Tibial nerve (tissue), 4 donors: ENCODE measurements at regions not wholly inside any gene's neighbourhood (a gene's known extent, or its start where the extent isn't known, plus 50 kb on each side); places are given as distances from the start of the nearest gene placed in this dataset.

ENCODE experiments used
- DNase-seq, 2 donors: peaks; one replicate each; pipeline ENCODE4 v3.0.0-alpha.2; 2019; ENCODE audit warnings: low spot score in 2 of 2
- H3K27ac ChIP-seq, 4 donors: fragments of 200-600 bp; sonication (generic) in 3 of 4; one replicate each; pipeline ENCODE4 v1.5.1; 2017 to 2019; ENCODE audit warnings: mild to moderate bottlenecking in 1 of 4
- H3K27me3 ChIP-seq, 2 donors: fragments of 200-600 bp; sonication (generic) in 1 of 2; one replicate each; pipeline versions ENCODE4 v1.5.1 to v1.6.0; 2017 to 2019
- H3K36me3 ChIP-seq, 3 donors: fragments of 200-600 bp; sonication (generic); one replicate each; pipeline ENCODE4 v1.5.1; 2018 to 2019
- H3K4me1 ChIP-seq, 4 donors: fragments of 200-600 bp; sonication (generic) in 3 of 4; one replicate each; pipeline ENCODE4 v1.5.1; 2017 to 2019
- H3K4me3 ChIP-seq, 4 donors: fragments of 200-600 bp; sonication (generic) in 3 of 4; one replicate each; pipeline ENCODE4 v1.5.1; 2017 to 2019; ENCODE audit warnings: mild to moderate bottlenecking in 1 of 4, moderate library complexity in 1 of 4
- H3K9me3 ChIP-seq, 4 donors: fragments of 200-600 bp; sonication (generic) in 3 of 4; one replicate each; pipeline ENCODE4 v1.5.1; 2017 to 2019
- EP300 ChIP-seq, 2 donors: sonication (generic); formaldehyde crosslinking; IDR thresholded peaks; one replicate each; pipeline ENCODE4 v1.6.1; 2017; ENCODE audit warnings: antibody characterized with exemption in 2 of 2, mild to moderate bottlenecking in 1 of 2
- POLR2A ChIP-seq, 2 donors: fragments of 450-650 bp; IDR thresholded peaks; one replicate each; pipeline ENCODE4 v1.6.1; 2017; ENCODE audit warnings: antibody characterized with exemption in 2 of 2, mild to moderate bottlenecking in 2 of 2, moderate library complexity in 2 of 2
- WGBS, 2 donors: methylation state at CpG; one replicate each; pipeline ENCODE4 v1.1.5; 2018; 5-methylcytosine and 5-hydroxymethylcytosine counted together
- TF ChIP-seq, protein P1 (sequence below), 5 experiments: fragments of 200-600 bp in 3 of 5; fragments of 450-650 bp in 2 of 5; sonication (generic) in 3 of 5; IDR thresholded peaks; one replicate each; pipeline ENCODE4 v1.5.1; 2016 to 2019; ENCODE audit warnings: antibody characterized with exemption in 5 of 5, mild to moderate bottlenecking in 3 of 5, moderate library complexity in 2 of 5

DNA sequence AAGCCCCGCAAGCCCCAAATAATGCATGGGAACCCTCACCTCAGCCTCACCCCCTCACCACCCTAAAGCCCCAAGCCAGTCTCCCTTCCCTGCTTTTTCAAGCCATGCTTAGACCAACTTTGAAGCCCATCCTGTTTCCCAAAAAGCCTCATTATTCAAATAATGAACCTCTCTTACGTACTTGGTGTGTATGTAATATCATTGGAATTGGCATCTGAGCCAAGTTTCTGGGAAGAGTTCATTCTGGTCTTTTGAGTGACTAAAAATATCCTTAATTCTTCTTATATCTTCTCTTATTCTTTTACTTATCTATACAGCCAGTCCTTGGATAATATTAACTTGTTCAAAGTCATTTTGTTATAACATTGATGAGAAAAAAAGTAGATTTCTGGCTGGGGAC lies 875.8 kb upstream of the SLIT2 start:
- TF ChIP-seq POLR2A (IDR thresholded peaks at IDR 0.05): no peak
- H3K27me3 ChIP-seq: no peaks in the 10 kb centered on the region
- H3K4me1 ChIP-seq: no peaks in the 10 kb centered on the region
- H3K9me3 ChIP-seq: no peaks in the 10 kb centered on the region
- no peak overlapping the region for H3K27ac ChIP-seq
- H3K36me3 ChIP-seq: no peaks in the 10 kb centered on the region
- no peak for DNase-seq
- 62 to 77% methylated on average over 2 of the region's 2 CpGs for WGBS, 2 donors
- no peak overlapping the region for H3K4me3 ChIP-seq

GRCh38 chr4:19375136-19375804 lies 876.4 kb upstream of the SLIT2 start:
- no peak for DNase-seq
- H3K27me3 ChIP-seq: no peaks in the 10 kb centered on the region
- TF ChIP-seq, protein P1, sequence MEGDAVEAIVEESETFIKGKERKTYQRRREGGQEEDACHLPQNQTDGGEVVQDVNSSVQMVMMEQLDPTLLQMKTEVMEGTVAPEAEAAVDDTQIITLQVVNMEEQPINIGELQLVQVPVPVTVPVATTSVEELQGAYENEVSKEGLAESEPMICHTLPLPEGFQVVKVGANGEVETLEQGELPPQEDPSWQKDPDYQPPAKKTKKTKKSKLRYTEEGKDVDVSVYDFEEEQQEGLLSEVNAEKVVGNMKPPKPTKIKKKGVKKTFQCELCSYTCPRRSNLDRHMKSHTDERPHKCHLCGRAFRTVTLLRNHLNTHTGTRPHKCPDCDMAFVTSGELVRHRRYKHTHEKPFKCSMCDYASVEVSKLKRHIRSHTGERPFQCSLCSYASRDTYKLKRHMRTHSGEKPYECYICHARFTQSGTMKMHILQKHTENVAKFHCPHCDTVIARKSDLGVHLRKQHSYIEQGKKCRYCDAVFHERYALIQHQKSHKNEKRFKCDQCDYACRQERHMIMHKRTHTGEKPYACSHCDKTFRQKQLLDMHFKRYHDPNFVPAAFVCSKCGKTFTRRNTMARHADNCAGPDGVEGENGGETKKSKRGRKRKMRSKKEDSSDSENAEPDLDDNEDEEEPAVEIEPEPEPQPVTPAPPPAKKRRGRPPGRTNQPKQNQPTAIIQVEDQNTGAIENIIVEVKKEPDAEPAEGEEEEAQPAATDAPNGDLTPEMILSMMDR (IDR thresholded peaks at IDR 0.05): no peak
- TF ChIP-seq POLR2A (IDR thresholded peaks at IDR 0.05) (no peak), EP300 (IDR thresholded peaks at IDR 0.05) (no peak)
- no peak overlapping the region for H3K4me3 ChIP-seq
- H3K36me3 ChIP-seq: no peaks in the 10 kb centered on the region
- no peaks in the 10 kb centered on the region for H3K4me1 ChIP-seq
- no peaks in the 10 kb centered on the region for H3K9me3 ChIP-seq
- H3K27ac ChIP-seq: no peak overlapping the region
- WGBS, 2 donors: 53 to 61% methylated on average over 4 of the region's 4 CpGs

DNA sequence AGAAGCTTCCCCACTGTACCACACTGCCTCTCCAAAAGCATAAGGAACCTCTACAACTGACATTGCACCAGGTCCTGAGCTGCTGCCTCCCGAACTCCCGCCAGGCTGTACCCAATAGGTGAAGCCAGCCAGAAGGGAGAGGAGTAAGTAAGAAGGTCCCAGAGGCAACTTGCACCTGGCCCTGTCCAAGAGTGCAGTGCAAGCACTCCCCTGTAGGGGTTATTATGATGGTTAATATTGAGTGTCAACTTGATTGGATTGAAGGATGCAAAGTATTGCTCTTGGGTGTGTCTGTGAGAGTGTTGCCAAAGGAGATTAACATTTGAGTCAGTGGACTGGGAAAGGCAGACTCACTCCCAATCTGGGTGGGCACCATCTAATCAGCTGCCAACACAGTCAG lies 879.3 kb upstream of the SLIT2 start:
- Histone ChIP-seq H3K4me3 (no peak overlapping the region), H3K36me3 (no peaks in the 10 kb centered on the region), H3K27me3 (no peaks in the 10 kb centered on the region), H3K9me3 (no peaks in the 10 kb centered on the region), H3K4me1 (no peaks in the 10 kb centered on the region), H3K27ac (no peak overlapping the region)
- WGBS, 2 donors: 94 to 97% methylated on average over 2 of the region's 2 CpGs
- TF ChIP-seq POLR2A (IDR thresholded peaks at IDR 0.05) (no peak), EP300 (IDR thresholded peaks at IDR 0.05) (no peak)
- TF ChIP-seq, protein P1 (IDR thresholded peaks at IDR 0.05): no peak
- DNase-seq: no peak

DNA sequence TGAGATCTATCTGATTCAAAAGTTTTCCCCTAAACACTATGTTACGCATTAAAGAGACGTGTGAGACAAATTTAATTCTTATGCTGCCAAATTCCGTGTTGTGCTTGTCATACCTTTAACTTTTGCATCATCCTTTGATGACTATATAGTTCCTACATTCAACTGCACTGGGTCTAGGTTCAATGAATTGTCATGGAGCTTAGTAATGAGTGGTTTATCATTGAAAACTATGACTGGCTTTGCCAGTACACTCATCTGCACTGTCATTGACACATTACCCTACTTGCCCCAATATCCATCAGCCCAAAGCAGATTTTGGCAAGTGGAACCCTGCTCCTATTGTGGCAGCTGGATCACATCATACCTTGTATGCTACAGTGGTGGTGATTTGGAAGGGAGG lies 882.9 kb upstream of the SLIT2 start:
- H3K36me3 ChIP-seq: no peaks in the 10 kb centered on the region
- no peak overlapping the region for H3K4me3 ChIP-seq
- H3K27me3 ChIP-seq: no peaks in the 10 kb centered on the region
- H3K4me1 ChIP-seq: no peaks in the 10 kb centered on the region
- 92% methylated on average over 3 of the region's 3 CpGs for WGBS, 2 donors
- H3K9me3 ChIP-seq: no peaks in the 10 kb centered on the region
- no peak for DNase-seq
- H3K27ac ChIP-seq: no peak overlapping the region
- TF ChIP-seq, protein P1 (IDR thresholded peaks at IDR 0.05): no peak
- TF ChIP-seq POLR2A (IDR thresholded peaks at IDR 0.05) (no peak), EP300 (IDR thresholded peaks at IDR 0.05) (no peak)

GRCh38 chr4:19366916-19367315 lies 884.8 kb upstream of the SLIT2 start:
- Histone ChIP-seq H3K36me3 (no peaks in the 10 kb centered on the region), H3K4me3 (no peak overlapping the region), H3K9me3 (no peaks in the 10 kb centered on the region), H3K27me3 (no peaks in the 10 kb centered on the region), H3K4me1 (no peaks in the 10 kb centered on the region), H3K27ac (no peak overlapping the region)
- 49 to 65% methylated on average over 2 of the region's 2 CpGs for WGBS, 2 donors
- TF ChIP-seq, protein P1 (IDR thresholded peaks at IDR 0.05): no peak
- TF ChIP-seq POLR2A (IDR thresholded peaks at IDR 0.05) (no peak), EP300 (IDR thresholded peaks at IDR 0.05) (no peak)
- DNase-seq: no peak

GRCh38 chr4:19358015-19358414 lies 893.7 kb upstream of the SLIT2 start:
- Histone ChIP-seq H3K9me3 (no peaks in the 10 kb centered on the region), H3K4me3 (no peak overlapping the region), H3K27ac (no peak overlapping the region), H3K27me3 (no peaks in the 10 kb centered on the region), H3K4me1 (no peaks in the 10 kb centered on the region), H3K36me3 (no peaks in the 10 kb centered on the region)
- DNase-seq: no peak
- TF ChIP-seq, protein P1 (IDR thresholded peaks at IDR 0.05): no peak
- WGBS, 2 donors: 65 to 67% methylated on average over 2 of the region's 2 CpGs
